ENCODE measurements at regions not wholly inside any gene's neighbourhood (a gene's known extent, or its start where the extent isn't known, plus 50 kb on each side); places are given as distances from the start of the nearest gene placed in this dataset.
"Not testable (repeated sequence)": the region's sequence is repeated elsewhere in the genome, so short reads cannot be mapped to it uniquely, and the experiment has no call there.

DNA sequence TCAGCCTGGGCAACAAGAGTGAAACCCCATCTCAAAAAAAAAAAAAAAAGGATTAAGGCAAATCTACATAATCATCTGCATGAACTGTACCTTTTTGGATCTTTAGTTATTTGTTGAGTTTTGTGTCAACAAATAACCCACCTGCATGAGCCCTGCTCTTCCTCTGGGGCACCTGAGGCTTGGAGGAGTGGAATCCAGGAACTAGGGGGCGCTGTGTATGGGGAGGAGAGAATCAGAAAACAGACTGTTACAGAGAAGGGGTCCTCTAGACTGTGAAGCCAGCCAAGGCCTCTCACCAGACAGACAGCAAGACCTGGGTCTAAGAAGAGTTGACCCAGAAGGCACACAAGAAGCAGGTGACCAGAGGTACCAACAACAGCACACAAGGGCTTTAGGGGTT lies 682.8 kb upstream of the NRP1 start:
- H3K27ac Mint-ChIP-seq, result no peak overlapping the region
- POLR2A ChIA-PET, result no interaction called here
- Histone ChIP-seq H3K27me3 (ENCODE audit: control insufficient read depth in 2 of 2, insufficient read depth in 2 of 2, low read length in 2 of 2) (no peaks in the 10 kb centered on the region), H3K9me3 (ENCODE audit: control insufficient read depth in 2 of 3, low read length in 3 of 3) (no peaks in the 10 kb centered on the region), H3K27ac (ENCODE audit: low read depth, low read length) (no peak overlapping the region), H3K4me1 (ENCODE audit: control insufficient read depth in 2 of 2, insufficient read depth in 2 of 2, low read length in 2 of 2) (no peaks in the 10 kb centered on the region), H3K4me3 (ENCODE audit: low read length) (no peak overlapping the region), H3K36me3 (ENCODE audit: control insufficient read depth in 2 of 3, insufficient read depth in 3 of 3, low read length in 3 of 3) (no peaks in the 10 kb centered on the region)
- peaks cover 0 to 5% (median 0%) of the 10 kb centered on the region in 7 donors for H3K4me1 Mint-ChIP-seq
- H3K27me3 Mint-ChIP-seq, result peaks cover 0 to 13% (median 8%) of the 10 kb centered on the region in 5 donors
- H3K9me3 Mint-ChIP-seq, result peaks cover 0 to 8% (median 0%) of the 10 kb centered on the region in 11 donors
- H3K4me3 Mint-ChIP-seq, result no peak overlapping the region
- H3K36me3 Mint-ChIP-seq, result no peaks in the 10 kb centered on the region
- DNase-seq, result no peak
- intact Hi-C loops (cut with micrococcal nuclease), result no loop called here
- ATAC-seq, result no peak
- CTCF ChIA-PET, result no interaction called here

DNA sequence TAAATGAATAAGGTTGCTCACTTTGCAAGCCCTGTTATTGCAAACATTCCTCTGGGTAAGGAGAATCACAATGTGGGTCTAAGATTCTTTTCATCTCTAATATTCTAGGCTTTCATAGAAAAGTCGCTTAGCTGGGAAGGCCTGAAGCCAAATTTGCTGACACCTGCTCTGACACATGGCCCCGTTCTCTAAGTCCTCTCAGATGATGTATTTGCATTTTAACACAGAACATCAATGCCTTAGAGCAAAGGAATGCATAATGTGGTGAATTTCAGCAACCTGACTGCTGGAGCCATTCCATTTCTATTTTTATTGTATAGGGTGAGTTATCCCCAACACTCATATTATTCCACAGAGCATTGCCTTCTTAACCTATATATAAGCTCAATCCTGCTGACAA lies 682.1 kb upstream of the NRP1 start:
- Mint-ChIP-seq H3K9me3 (peaks cover 0 to 5% (median 0%) of the 10 kb centered on the region in 11 donors), H3K27me3 (peaks cover 0 to 13% (median 8%) of the 10 kb centered on the region in 5 donors), H3K36me3 (no peaks in the 10 kb centered on the region), H3K4me1 (peaks cover 0 to 5% (median 0%) of the 10 kb centered on the region in 7 donors), H3K4me3 (no peak overlapping the region), H3K27ac (no peak overlapping the region)
- Histone ChIP-seq H3K4me3 (ENCODE audit: low read length) (no peak overlapping the region), H3K27me3 (ENCODE audit: control insufficient read depth in 2 of 2, insufficient read depth in 2 of 2, low read length in 2 of 2) (no peaks in the 10 kb centered on the region), H3K27ac (ENCODE audit: low read depth, low read length) (no peak overlapping the region), H3K9me3 (ENCODE audit: control insufficient read depth in 2 of 3, low read length in 3 of 3) (no peaks in the 10 kb centered on the region), H3K4me1 (ENCODE audit: control insufficient read depth in 2 of 2, insufficient read depth in 2 of 2, low read length in 2 of 2) (no peaks in the 10 kb centered on the region), H3K36me3 (ENCODE audit: control insufficient read depth in 2 of 3, insufficient read depth in 3 of 3, low read length in 3 of 3) (no peaks in the 10 kb centered on the region)
- DNase-seq, result no peak
- ATAC-seq, result no peak
- CTCF ChIA-PET, result no interaction called here
- intact Hi-C loops (cut with micrococcal nuclease), result no loop called here
- POLR2A ChIA-PET, result no interaction called here

DNA sequence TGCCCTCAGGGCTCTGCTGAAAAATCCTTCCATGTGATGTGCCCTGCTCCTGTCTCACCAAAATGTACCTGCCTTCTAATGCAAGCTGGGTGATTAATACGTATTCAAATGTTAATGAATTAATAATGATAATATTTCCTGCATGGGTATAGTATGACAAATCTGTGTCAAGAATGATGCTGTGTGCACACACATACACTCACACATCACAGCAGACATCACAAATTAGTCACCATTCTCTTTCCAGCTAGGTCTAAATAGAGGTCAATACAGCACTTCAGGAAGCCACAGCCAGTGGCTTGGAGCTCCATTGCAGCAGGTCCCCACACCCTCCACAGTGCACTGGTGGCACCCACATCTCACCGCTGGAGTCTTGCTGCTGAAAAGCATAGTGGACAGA lies 681.2 kb upstream of the NRP1 start:
- no peak for DNase-seq
- Histone ChIP-seq H3K9me3 (ENCODE audit: control insufficient read depth in 2 of 3, low read length in 3 of 3) (no peaks in the 10 kb centered on the region), H3K4me3 (ENCODE audit: low read length) (no peak overlapping the region), H3K27me3 (ENCODE audit: control insufficient read depth in 2 of 2, insufficient read depth in 2 of 2, low read length in 2 of 2) (no peaks in the 10 kb centered on the region), H3K27ac (ENCODE audit: low read depth, low read length) (no peak overlapping the region), H3K4me1 (ENCODE audit: control insufficient read depth in 2 of 2, insufficient read depth in 2 of 2, low read length in 2 of 2) (no peaks in the 10 kb centered on the region), H3K36me3 (ENCODE audit: control insufficient read depth in 2 of 3, insufficient read depth in 3 of 3, low read length in 3 of 3) (no peaks in the 10 kb centered on the region)
- CTCF ChIA-PET, result no interaction called here
- POLR2A ChIA-PET, result no interaction called here
- H3K4me1 Mint-ChIP-seq, result peaks cover 0 to 7% (median 0%) of the 10 kb centered on the region in 7 donors
- H3K9me3 Mint-ChIP-seq, result peaks cover 0 to 7% (median 0%) of the 10 kb centered on the region in 11 donors
- H3K4me3 Mint-ChIP-seq, result no peak overlapping the region
- no peak overlapping the region for H3K27ac Mint-ChIP-seq
- H3K27me3 Mint-ChIP-seq, result peaks cover 0 to 13% (median 11%) of the 10 kb centered on the region in 5 donors
- ATAC-seq, result no peak
- intact Hi-C loops (cut with micrococcal nuclease), result no loop called here
- no peaks in the 10 kb centered on the region for H3K36me3 Mint-ChIP-seq

DNA sequence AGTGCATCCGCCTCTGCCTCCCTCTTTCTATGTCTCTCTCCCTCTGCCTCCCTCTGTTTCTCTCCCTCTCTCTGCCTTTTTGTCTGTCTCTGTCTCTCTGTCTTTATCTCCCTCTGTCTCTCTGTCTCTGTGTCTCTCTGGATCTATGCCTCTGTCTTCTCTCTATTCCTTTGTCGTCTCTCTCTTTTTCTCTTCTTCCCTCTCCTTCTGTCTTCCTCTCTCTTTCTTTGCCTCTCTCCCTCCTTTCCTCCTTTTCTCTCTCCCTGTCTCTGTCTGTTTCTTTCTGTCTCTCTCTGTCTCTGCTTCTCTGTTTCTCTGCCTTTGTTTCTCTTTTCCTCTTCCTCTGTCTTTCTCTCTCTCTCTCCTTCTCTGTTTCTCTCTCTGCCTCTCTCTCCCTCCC lies 678.8 kb upstream of the NRP1 start:
- Histone ChIP-seq H3K36me3 (ENCODE audit: control insufficient read depth in 2 of 3, insufficient read depth in 3 of 3, low read length in 3 of 3) (no peaks in the 10 kb centered on the region), H3K4me3 (ENCODE audit: low read length) (no peak overlapping the region), H3K4me1 (ENCODE audit: control insufficient read depth in 2 of 2, insufficient read depth in 2 of 2, low read length in 2 of 2) (no peaks in the 10 kb centered on the region), H3K9me3 (ENCODE audit: control insufficient read depth in 2 of 3, low read length in 3 of 3) (no peaks in the 10 kb centered on the region), H3K27ac (ENCODE audit: low read depth, low read length) (no peak overlapping the region), H3K27me3 (ENCODE audit: control insufficient read depth in 2 of 2, insufficient read depth in 2 of 2, low read length in 2 of 2) (no peaks in the 10 kb centered on the region)
- H3K4me1 Mint-ChIP-seq, result peaks cover 0 to 7% (median 0%) of the 10 kb centered on the region in 7 donors
- ATAC-seq, result no peak
- no peak for DNase-seq
- peaks cover 0 to 7% (median 0%) of the 10 kb centered on the region in 11 donors for H3K9me3 Mint-ChIP-seq
- intact Hi-C loops (cut with micrococcal nuclease), result no loop called here
- POLR2A ChIA-PET, result no interaction called here
- CTCF ChIA-PET, result no interaction called here
- H3K36me3 Mint-ChIP-seq, result no peaks in the 10 kb centered on the region
- H3K27ac Mint-ChIP-seq, result no peak overlapping the region
- peaks cover 0 to 15% (median 13%) of the 10 kb centered on the region in 5 donors for H3K27me3 Mint-ChIP-seq
- H3K4me3 Mint-ChIP-seq, result no peak overlapping the region

DNA sequence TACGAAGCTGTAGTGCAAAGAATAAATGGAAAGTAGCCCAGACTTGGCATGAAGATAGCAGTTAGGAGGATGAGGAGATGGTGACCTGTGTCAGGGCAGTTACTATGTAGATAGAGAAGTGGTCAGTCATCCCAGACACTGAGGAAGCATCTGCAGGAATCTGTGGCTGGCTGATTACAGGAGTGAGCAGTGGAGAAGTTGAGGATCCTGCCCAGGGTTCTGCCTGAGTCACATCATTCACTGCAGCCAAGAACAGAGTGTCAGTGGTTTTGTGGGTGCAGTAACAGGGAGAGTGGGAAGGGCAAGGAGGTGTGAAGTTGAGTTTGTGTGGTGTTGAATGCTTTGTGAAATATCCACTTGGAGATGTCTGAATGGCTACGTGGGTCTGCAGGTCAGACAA lies 676.4 kb upstream of the NRP1 start:
- no peaks in the 10 kb centered on the region for H3K9me3 ChIP-seq (ENCODE audit: control insufficient read depth in 2 of 3, low read length in 3 of 3)
- H3K27me3 ChIP-seq (ENCODE audit: control insufficient read depth in 2 of 2, insufficient read depth in 2 of 2, low read length in 2 of 2), result no peaks in the 10 kb centered on the region
- H3K4me1 ChIP-seq (ENCODE audit: control insufficient read depth in 2 of 2, insufficient read depth in 2 of 2, low read length in 2 of 2), result no peaks in the 10 kb centered on the region
- no peaks in the 10 kb centered on the region for H3K36me3 ChIP-seq (ENCODE audit: control insufficient read depth in 2 of 3, insufficient read depth in 3 of 3, low read length in 3 of 3)
- H3K27me3 Mint-ChIP-seq, result peaks cover 0 to 13% (median 12%) of the 10 kb centered on the region in 5 donors
- H3K27ac ChIP-seq (ENCODE audit: low read depth, low read length), result no peak overlapping the region
- H3K27ac Mint-ChIP-seq, result no peak overlapping the region
- ATAC-seq, result no peak
- intact Hi-C loops (cut with micrococcal nuclease), result no loop called here
- no peak overlapping the region for H3K4me3 Mint-ChIP-seq
- no peaks in the 10 kb centered on the region for H3K36me3 Mint-ChIP-seq
- POLR2A ChIA-PET, result no interaction called here
- H3K4me1 Mint-ChIP-seq, result peaks cover 0 to 6% (median 0%) of the 10 kb centered on the region in 7 donors
- peaks cover 0 to 7% (median 0%) of the 10 kb centered on the region in 11 donors for H3K9me3 Mint-ChIP-seq
- no peak overlapping the region for H3K4me3 ChIP-seq (ENCODE audit: low read length)
- CTCF ChIA-PET, result no interaction called here
- DNase-seq, result no peak

DNA sequence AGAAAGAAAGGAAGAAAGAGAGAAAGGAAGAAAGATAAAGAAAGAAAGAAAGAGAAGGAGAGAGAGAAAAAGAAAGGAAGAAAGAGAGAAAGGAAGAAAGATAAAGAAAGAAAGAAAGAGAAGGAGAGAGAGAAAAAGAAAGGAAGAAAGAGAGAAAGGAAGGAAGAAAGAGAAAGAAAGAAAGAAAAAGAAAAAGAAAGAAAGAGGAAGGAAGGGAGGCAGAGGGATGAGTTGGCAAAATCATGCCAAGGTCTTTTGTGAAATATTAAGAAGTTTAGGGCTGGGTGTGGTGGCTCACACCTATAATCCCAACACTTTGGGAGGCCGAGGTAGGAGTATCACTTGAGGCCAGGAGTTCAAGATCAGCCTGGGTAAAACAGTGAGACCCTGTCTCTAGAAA lies 675.8 kb upstream of the NRP1 start:
- intact Hi-C loops (cut with micrococcal nuclease); H3K27ac ChIP-seq (ENCODE audit: low read depth, low read length); DNase-seq; H3K36me3 Mint-ChIP-seq; H3K27ac Mint-ChIP-seq; POLR2A ChIA-PET; CTCF ChIA-PET; H3K4me1 ChIP-seq (ENCODE audit: control insufficient read depth in 2 of 2, insufficient read depth in 2 of 2, low read length in 2 of 2); H3K4me1 Mint-ChIP-seq; H3K4me3 Mint-ChIP-seq; H3K27me3 ChIP-seq (ENCODE audit: control insufficient read depth in 2 of 2, insufficient read depth in 2 of 2, low read length in 2 of 2); H3K36me3 ChIP-seq (ENCODE audit: control insufficient read depth in 2 of 3, insufficient read depth in 3 of 3, low read length in 3 of 3); H3K4me3 ChIP-seq (ENCODE audit: low read length); ATAC-seq; H3K9me3 Mint-ChIP-seq; H3K9me3 ChIP-seq (ENCODE audit: control insufficient read depth in 2 of 3, low read length in 3 of 3): not testable (repeated sequence)
- peaks cover 0 to 13% (median 8%) of the 10 kb centered on the region in 5 donors for H3K27me3 Mint-ChIP-seq

DNA sequence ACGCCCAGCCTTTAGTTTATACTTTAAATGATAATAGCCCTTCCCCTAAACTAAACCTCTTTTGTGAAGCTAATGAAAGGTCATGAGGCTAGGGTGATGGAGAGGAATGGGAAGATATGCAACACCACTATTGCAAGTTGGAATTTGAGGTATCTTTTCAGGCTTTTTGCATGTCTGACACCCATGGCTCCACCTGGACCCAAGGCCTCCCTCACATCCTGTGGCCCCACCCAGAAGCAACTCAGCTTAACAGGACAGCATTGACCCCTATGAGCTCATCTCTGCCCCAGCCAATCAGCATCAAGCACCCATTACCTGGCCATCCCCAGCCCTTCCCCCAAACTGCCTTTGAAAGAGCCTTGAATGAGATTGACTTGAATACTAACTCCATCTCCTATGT lies 674.2 kb upstream of the NRP1 start:
- H3K36me3 Mint-ChIP-seq, result no peaks in the 10 kb centered on the region
- H3K9me3 Mint-ChIP-seq, result peaks cover 0 to 7% (median 0%) of the 10 kb centered on the region in 11 donors
- no peak overlapping the region for H3K4me3 ChIP-seq (ENCODE audit: low read length)
- intact Hi-C loops (cut with micrococcal nuclease), result no loop called here
- no peak overlapping the region for H3K27ac Mint-ChIP-seq
- H3K36me3 ChIP-seq (ENCODE audit: control insufficient read depth in 2 of 3, insufficient read depth in 3 of 3, low read length in 3 of 3), result no peaks in the 10 kb centered on the region
- ATAC-seq (no peak), DNase-seq (no peak)
- H3K27ac ChIP-seq (ENCODE audit: low read depth, low read length), result no peak overlapping the region
- no peaks in the 10 kb centered on the region for H3K9me3 ChIP-seq (ENCODE audit: control insufficient read depth in 2 of 3, low read length in 3 of 3)
- peaks cover 0 to 12% (median 8%) of the 10 kb centered on the region in 5 donors for H3K27me3 Mint-ChIP-seq
- H3K4me3 Mint-ChIP-seq, result no peak overlapping the region
- H3K4me1 ChIP-seq (ENCODE audit: control insufficient read depth in 2 of 2, insufficient read depth in 2 of 2, low read length in 2 of 2), result no peaks in the 10 kb centered on the region
- no peaks in the 10 kb centered on the region for H3K27me3 ChIP-seq (ENCODE audit: control insufficient read depth in 2 of 2, insufficient read depth in 2 of 2, low read length in 2 of 2)
- CTCF ChIA-PET, result no interaction called here
- POLR2A ChIA-PET, result no interaction called here
- peaks cover 0 to 6% (median 0%) of the 10 kb centered on the region in 7 donors for H3K4me1 Mint-ChIP-seq

Measured in naive thymus-derived CD4-positive, alpha-beta T cell (primary cell).